ENCODE measurements at regions not wholly inside any gene's neighbourhood (a gene's known extent, or its start where the extent isn't known, plus 50 kb on each side); places are given as distances from the start of the nearest gene placed in this dataset.

DNA sequence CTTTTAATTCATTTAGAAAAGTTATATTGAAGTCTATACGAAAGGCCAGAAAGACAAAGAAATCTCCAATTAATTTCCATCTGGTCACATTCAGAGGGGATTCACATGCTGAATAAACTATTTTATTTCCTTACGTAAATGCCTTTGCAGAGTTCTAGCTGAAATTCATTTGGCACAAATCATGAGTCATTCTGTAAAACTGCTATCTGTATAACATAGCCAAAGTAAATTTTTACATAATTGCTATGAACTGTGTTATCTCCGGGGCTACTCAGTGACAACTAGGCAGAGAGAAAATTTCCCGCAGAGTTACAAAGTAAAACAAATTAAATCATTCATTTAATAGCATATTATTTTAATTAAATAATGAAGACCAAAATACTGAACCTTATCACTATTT, 463.2 kb upstream of the ADAMTS16 start:
- TF ChIP-seq, protein P1, sequence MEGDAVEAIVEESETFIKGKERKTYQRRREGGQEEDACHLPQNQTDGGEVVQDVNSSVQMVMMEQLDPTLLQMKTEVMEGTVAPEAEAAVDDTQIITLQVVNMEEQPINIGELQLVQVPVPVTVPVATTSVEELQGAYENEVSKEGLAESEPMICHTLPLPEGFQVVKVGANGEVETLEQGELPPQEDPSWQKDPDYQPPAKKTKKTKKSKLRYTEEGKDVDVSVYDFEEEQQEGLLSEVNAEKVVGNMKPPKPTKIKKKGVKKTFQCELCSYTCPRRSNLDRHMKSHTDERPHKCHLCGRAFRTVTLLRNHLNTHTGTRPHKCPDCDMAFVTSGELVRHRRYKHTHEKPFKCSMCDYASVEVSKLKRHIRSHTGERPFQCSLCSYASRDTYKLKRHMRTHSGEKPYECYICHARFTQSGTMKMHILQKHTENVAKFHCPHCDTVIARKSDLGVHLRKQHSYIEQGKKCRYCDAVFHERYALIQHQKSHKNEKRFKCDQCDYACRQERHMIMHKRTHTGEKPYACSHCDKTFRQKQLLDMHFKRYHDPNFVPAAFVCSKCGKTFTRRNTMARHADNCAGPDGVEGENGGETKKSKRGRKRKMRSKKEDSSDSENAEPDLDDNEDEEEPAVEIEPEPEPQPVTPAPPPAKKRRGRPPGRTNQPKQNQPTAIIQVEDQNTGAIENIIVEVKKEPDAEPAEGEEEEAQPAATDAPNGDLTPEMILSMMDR (IDR thresholded peaks at IDR 0.05; ENCODE audit: extremely low read depth, missing control alignments) = no peak
- DNase-seq (ENCODE audit: low spot score) = no peak

DNA sequence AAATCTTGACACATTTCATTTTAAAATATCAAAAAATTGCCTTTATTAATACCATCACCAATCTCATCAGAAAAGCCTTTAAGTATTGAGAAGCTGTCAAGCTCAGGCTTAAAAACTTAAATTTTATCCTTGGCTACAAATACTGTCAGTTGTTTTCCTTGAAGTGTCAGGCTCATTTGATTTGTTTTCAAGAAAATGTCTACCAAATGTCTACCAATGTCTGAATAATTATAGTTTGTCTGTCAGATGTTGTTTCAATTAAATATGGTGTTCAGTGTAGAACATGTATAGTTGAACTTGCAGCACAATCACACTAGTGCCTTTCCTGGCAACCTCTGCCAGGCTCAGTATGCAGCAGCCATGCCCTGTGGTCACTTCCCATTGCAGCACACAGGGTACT, 455.2 kb upstream of the ADAMTS16 start:
- TF ChIP-seq, protein P1 (IDR thresholded peaks at IDR 0.05; ENCODE audit: extremely low read depth, missing control alignments) = no peak
- no peak for DNase-seq (ENCODE audit: low spot score)

DNA sequence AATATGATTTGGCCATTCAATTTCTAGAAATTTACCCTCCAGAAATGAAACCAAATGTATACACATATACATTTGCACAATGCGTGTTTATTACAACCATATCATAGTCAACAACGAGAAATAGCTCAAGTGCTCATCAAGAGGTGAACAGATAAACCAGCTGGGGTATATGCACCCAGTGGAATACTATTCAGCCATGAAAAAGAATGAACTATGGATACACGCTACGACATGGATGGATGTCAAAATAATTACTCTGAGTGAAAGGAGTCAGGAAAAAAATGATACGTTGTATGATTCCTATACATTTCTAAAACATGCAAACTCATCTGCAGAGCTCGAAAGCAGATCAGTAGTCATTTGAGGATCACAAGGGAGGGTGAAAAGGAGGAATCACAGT, 441.5 kb upstream of the ADAMTS16 start:
- TF ChIP-seq, protein P1 (IDR thresholded peaks at IDR 0.05; ENCODE audit: extremely low read depth, missing control alignments) = no peak
- no peak for DNase-seq (ENCODE audit: low spot score)

- TF ChIP-seq, protein P1 (IDR thresholded peaks at IDR 0.05; ENCODE audit: extremely low read depth, missing control alignments) = no peak
- no peak for DNase-seq (ENCODE audit: low spot score)
Observed at GRCh38 chr5:4699592-4699991, 440.5 kb upstream of the ADAMTS16 start.

DNA sequence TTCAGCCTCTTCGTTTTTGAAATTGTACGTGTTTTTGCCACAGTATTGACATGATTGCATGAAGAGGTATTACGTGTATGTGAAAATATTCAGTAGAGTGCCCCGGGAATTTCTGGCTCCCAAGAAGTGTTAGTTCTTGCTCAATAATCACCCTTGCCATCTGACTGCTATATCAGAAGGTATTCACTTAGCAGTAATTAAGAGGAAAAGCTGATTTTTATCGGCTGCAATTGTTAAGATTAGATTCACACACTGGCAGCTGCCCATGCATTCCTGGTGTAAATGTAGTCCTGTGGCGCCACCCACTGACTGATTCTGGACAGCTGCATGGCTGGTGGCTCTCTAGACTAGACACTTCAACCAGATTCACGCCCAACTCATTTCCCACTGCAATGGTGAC, 440.1 kb upstream of the ADAMTS16 start:
- DNase-seq (ENCODE audit: low spot score) = no peak
- TF ChIP-seq, protein P1 (IDR thresholded peaks at IDR 0.05; ENCODE audit: extremely low read depth, missing control alignments) = no peak

DNA sequence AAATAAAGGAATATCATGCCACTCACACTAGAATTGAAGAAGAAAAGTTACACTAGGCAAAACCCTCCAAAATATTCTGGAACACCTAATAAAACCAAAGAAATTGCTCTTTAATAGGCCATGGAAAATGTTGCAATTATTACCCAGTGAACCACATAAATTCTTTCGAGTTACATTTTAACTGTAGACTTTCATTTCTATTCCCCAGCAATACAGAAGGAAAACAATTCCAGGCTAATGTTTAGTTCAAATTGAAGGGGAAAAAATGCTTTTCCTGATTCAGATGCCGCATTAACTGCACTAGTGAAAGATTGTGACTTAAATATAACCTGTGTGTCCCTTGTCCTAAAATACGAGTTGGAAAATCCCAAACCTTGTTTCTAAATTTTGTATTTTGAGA, 439.3 kb upstream of the ADAMTS16 start:
- no peak for DNase-seq (ENCODE audit: low spot score)
- TF ChIP-seq, protein P1 (IDR thresholded peaks at IDR 0.05; ENCODE audit: extremely low read depth, missing control alignments) = no peak

- no peak for DNase-seq (ENCODE audit: low spot score)
- TF ChIP-seq, protein P1 (IDR thresholded peaks at IDR 0.05; ENCODE audit: extremely low read depth, missing control alignments) = no peak
Observed at GRCh38 chr5:4703931-4704458, 436.1 kb upstream of the ADAMTS16 start.

All from GM20000 (cell line).